NCI-H2029 treated with DMSO at 0.1 percent for 48 hours (cell line): ENCODE measurements at regions not wholly inside any gene's neighbourhood (a gene's known extent, or its start where the extent isn't known, plus 50 kb on each side); places are given as distances from the start of the nearest gene placed in this dataset.

ENCODE experiments used
- DNase-seq: peaks from one replicate; lab custom pipeline; 2025; lab: John Stamatoyannopoulos, UW

DNA sequence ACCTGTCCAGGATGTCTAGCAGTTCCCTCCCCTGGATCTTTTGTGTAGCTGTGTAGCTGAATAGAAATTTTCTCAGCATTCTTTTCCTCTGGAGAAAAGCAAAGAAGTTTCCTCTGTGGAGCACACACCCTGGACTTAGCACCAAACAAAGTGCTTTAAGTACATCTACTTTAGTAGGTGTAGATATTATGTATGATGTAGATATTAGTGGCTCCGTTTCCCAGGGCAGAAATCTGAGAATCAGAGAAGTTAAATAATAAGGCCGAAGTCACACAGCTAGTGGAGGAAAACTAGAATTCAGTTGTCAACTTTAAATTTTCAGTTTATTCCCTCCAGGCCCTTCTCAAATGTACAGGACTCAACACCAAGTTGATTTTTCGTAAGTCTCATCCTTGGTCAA lies 401.7 kb upstream of the NR2F2 start:
- DNase-seq: no peak

GRCh38 chr15:95929232-95929846 lies 401.2 kb upstream of the NR2F2 start:
- no peak for DNase-seq

DNA sequence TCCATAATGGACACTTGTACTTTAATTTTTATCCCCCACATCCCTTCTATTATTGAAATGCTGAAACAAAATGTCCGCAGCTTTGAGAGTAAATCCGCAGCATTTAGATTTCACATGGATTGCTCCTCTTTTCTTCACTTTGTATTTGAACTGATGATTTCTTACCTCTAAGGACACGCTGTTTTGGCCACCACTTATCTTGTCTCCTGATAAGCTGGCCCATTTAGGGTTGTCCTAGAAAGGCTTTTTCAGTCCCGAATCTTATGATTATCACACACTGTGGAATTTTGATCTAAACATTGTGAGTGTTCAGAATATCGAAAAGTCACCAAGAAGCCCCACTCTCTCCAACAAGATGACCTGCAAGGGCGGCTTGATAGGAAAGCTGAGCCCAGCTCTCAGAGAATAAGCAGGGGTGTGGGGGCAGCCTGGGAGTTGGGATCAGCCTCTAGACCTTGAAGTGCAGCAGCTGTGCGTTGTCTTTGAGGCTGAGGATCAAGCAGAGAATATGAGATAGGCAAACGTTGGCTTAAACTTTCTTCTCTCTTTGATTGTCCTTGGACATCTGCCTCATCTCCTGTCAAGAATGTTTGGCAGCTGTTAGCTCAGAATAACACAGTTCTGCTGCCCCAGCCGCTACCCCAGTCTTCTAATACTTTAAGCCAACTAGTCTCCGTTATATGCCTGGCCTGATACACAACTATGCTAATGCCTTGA lies 399.7 kb upstream of the NR2F2 start:
- DNase-seq: no peak

DNA sequence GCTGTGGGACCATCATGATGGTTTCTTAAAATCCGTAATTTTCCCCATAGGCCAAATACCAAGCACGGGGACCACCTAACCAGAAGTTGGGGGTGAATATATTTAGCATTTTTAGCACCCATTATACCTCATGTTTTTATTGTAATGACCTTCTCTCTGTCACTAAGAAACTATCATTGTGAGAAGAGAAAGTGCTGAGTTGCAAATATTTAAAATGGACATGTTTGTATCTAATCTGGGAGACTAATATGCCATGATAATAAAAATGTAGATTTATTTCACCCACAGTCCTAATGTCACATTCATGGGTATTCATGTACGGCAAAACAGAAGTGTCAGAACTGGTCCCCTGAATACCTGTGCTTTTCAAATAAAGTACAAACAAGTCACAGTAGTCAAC lies 398.9 kb upstream of the NR2F2 start:
- no peak for DNase-seq

- DNase-seq: no peak
These were observed 398.4 kb upstream of the NR2F2 start for GRCh38 chr15:95932141-95932540.

DNA sequence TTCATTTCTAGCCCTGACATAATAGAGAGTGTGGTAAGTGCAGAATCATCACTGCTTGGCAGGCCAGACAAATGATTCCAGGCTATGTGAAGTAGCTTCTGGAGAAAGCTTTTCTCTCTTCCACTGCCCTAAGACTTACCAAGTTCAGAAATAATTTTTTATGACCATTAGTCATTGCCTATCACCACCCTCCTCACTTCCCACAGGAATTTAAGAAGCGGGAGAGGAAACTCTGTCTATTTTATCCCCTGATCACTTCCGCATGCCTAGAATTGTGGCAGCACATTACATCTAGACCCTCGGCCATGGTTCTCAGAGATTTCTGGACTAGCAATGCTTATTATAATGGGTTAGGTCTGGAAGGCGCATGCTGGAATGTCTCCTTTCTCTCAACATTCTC lies 397.8 kb upstream of the NR2F2 start:
- DNase-seq: no peak

DNA sequence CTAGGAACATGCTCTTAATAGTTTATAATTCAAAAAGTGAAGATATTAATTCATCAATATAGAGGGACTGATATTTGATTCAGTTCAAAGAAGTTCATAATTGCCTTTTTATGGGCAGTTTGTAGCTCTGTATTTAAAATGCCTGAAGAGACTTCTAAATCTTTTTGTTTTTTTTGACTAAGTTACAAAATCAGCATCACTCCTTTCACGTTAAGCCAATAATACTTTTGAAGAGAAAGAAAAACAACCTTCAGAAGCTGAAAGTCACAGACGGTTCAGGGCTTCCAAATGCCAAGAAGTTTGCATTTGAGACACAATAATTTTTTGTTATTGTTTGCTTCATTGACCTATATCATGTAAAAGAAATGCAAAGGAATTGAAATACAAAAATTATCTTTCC lies 394.6 kb upstream of the NR2F2 start:
- no peak for DNase-seq

GRCh38 chr15:95937128-95937528 lies 393.4 kb upstream of the NR2F2 start:
- no peak for DNase-seq

GRCh38 chr15:95940431-95940985 lies 390.0 kb upstream of the NR2F2 start:
- DNase-seq: no peak

- DNase-seq: peak; percentile 13
These were observed 386.3 kb upstream of the NR2F2 start for GRCh38 chr15:95944193-95944592.

- no peak for DNase-seq
These were observed 385.7 kb upstream of the NR2F2 start for GRCh38 chr15:95944661-95945255.

DNA sequence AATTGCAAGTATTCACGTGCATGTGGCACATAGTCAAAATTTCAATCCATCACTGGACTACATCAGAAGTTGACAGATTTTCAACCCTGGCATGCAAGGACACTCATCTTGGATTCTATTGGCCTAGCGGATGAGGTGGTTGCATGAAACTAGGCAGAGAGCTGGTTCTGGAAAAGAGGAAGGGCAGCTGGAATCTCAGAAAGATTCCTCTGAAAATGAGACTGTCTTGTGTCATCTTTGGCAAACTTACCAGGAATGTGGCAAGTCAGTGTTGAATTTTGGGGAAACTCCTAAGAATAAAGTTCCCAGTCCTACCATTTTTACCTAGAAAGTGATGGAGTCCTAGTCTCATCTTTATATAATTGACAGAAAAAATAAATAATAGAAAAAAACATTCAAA lies 384.3 kb upstream of the NR2F2 start:
- DNase-seq: no peak

GRCh38 chr15:95946926-95947325 lies 383.6 kb upstream of the NR2F2 start:
- no peak for DNase-seq

DNA sequence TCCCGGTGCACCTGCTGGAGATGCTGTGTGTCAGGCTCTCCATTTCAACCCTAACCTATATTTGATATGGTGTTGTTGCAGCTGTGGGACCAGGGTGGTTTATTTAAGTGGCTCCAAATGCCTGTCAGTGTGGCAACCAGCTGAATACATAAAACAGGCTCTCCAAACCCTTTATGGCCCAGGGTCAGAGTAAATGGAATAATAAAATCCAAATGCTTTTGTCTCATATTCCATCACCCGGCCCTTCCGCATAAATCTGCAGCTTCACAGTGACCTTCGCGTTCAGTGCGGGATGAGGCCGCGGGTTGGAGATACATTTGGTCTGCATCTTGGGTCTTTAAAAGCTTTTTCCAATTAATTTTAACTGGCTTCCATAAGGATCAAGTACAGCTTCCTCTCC lies 382.1 kb upstream of the NR2F2 start:
- peak; percentile 50 for DNase-seq

- no peak for DNase-seq
These were observed 377.5 kb upstream of the NR2F2 start for GRCh38 chr15:95953032-95953431.

- no peak for DNase-seq
These were observed 372.6 kb upstream of the NR2F2 start for GRCh38 chr15:95957861-95958260.

DNA sequence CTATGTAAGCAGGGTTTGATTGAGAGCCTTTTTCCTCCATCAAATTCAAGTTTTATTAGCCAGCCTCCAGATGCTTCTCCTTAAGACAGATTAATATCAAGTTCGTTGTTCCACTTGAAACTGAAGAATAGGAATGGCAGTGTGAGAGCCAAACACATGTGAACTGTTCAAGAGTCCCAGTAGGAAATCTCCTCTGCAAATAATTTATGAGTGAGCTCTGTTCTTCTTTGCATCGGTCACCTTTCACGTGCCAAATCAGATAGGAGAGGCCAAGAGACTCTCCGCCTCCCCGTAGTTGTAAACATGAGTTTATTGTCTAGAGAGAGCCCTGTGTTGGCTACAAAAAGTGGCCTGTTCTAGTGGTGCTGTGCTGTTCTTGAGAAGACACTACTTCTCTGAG lies 372.1 kb upstream of the NR2F2 start:
- DNase-seq: no peak

- no peak for DNase-seq
These were observed 361.6 kb upstream of the NR2F2 start for GRCh38 chr15:95968856-95969255.

- no peak for DNase-seq
These were observed 360.2 kb upstream of the NR2F2 start for GRCh38 chr15:95970326-95970725.

- DNase-seq: no peak
These were observed 358.4 kb upstream of the NR2F2 start for GRCh38 chr15:95972041-95972553.

GRCh38 chr15:95972812-95973211 lies 357.7 kb upstream of the NR2F2 start:
- DNase-seq: no peak

DNA sequence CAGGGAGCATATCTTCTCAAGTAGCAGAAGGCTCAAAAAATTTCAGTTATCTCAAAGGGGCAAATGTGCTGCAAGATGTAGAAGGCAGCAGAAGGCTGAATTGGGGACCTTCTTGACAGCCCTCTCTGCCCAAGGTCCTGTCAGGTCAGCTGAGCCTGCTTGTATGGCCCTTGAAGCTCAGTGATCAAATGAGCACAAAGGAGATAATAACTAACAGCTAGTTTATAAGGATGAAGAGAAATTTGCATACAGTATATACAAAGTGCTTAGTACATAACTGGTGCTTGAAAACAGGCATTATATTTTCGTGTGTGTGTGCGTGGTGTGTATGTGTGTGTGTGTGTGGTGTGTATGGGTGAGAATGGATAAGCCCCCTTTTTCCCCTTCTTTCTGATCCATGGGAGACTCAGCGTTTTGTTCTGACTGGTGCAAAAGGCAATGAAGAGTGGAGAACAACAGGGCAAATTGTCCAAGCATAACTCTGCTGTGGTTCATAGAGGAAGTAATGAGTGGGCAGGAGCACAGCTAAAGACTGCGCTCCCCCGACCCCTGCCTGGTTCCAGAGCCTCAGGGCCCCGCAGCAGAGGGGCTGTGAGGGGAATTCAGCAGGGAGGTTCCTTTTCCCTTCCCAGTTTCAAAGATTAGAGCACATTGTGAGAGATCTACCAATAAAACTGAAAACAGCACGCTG lies 356.8 kb upstream of the NR2F2 start:
- DNase-seq: no peak

GRCh38 chr15:95975212-95975611 lies 355.3 kb upstream of the NR2F2 start:
- no peak for DNase-seq
